Stimulated activated CD4-positive, alpha-beta T cell treated with anti-CD3 and anti-CD28 coated beads, Interleukin-4, amount 100 ng/mL, for 1 hour (primary cell): ENCODE measurements at regions not wholly inside any gene's neighbourhood (a gene's known extent, or its start where the extent isn't known, plus 50 kb on each side); places are given as distances from the start of the nearest gene placed in this dataset.
A peak's percentile ranks its signal among the peaks of the same experiment; 100 is the strongest.

Experiments used
- DNase-seq: peaks from one replicate; pipeline ENCODE4 v3.0.0-alpha.2; 2020

DNA sequence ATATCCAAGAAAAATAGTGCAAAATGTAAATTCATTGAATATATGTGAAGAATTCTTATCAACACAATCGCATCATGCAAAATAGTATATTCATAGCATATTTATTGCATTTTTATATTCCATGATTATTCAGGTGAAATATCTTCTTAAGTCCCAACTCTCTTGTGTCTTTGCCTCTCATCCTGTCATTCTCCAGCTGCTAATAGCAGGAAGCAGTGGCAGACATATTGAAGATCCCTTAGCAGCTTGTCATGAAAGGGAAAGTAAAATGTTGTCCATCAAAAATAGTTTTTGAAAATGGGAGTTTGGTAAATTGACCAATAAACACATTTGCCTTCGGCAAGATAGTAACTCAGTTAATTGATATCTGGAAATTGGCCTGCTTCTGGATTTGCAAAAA is 265.3 kb upstream of the TGFBR2 start:
- DNase-seq, result no peak

DNA sequence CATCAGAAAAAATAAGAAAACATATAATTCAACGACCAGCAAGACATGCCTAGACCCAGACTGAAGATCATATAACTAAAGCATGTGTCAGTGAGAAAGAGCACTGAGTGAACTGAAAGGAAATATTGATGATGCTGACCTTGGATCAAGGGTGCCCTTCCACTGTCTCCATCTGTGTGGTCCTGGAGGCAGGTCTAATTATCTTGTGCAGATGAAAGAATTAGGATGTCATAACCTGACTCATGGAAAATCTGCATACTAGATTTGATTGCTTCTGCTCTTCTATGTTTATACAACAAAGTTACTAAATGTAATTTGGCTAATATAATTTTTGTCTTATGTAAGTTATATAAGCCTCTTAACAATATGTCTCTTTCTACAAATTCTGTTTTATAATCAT is 264.6 kb upstream of the TGFBR2 start:
- DNase-seq, result no peak

DNA sequence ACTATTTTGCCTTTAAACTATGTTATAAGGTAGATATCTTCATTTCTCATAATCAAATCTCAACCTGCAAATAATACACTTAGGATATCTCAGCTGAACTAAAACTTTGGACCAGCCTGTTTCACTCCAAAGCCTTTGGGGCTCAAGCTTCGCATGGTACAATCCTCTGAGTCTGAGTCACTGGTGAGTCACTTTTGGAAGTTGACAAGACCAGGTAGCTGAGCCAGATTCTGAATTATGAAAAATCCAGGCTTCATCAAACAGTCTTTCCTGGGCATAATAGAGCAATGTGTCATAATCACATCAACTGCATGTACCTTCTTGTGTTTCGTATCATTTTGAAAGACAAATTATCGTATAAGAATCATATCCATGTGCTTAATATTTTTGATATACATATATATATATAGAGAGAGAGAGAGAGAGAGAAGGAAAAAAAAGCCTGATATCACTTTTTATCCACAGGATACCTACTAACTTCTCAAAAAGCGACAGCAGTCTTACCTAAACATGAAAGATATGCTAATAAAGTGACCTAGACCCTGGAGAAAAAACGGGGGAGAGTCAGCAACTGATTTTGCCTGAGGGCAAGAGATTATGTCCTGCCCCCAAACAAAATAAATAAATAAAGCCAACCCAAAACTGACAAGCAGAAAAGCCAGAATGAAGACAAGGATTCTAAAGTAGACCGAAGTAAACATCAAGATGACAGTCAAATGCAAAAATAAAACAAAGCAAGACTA is 263.9 kb upstream of the TGFBR2 start:
- DNase-seq, result no peak

DNA sequence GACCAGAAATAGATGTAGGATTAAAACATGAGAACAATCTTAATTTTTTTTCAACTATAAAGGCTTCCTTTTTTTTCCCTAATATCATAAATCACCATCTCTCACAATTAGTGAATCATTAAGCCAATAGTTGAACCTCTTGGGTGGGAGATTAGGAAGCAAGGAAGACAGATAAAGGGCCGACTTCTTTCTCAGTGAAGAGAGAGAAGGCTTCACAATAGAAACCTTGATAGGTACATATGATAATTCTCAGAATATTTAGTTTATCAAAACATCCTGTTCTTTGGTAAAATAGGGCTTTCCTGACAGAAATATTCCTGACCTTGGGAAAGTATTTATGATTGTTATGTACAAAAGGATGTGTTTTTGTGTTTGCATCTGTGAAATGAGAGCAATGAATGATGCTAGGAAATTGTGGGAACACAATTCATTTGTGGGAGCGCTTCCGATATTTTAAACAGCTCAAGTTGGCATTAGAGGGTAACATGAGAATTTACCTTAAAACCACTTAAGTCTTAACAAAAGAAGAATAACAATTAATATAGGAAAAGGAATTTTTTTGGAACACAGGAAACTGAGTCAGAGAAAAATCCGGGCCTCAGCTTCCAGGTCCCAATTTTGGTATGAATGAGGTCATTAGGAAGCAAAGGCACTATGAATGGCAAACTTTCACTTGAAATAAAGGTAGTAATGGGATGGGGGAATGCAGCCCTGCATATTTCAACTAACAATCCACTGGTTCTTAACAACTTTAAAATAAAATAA is 263.2 kb upstream of the TGFBR2 start:
- no peak for DNase-seq

DNA sequence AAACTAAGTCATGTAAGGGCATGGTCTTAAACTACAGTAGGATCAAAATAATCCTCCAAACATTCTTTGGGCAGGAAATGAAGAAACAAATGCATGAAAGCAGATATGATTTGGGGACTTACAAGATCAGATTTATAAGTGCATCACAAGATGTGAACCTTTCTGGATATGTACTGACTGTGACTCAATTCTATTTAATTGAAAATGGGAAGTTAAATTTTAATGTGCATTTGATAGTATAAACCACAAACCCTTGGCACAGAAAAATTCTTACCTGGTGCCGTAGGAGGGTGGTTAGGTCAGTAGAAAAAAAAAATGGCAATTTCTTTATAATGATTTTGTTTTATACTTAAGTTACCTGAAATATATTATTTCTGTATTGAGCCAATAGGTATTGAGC is 262.5 kb upstream of the TGFBR2 start:
- DNase-seq, result no peak

DNA sequence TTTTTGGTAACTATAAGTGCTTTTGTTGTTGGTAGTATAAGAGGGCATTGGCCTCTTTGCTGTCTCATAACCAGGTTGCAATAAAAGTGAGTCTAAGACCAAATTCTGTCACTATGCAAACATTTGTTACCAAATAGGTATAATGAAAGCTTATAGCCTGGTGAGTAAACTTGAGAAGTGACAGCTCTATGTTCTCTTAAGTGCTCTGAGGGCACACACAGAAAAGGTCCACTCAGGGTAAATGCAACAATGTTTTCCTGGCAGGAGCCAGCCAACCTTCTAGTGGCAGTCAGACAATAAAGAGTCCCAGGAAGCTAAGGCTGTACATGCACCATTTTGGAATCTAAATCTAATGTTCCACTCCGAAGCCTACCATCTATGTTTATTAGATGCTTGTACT is 262.1 kb upstream of the TGFBR2 start:
- no peak for DNase-seq

DNA sequence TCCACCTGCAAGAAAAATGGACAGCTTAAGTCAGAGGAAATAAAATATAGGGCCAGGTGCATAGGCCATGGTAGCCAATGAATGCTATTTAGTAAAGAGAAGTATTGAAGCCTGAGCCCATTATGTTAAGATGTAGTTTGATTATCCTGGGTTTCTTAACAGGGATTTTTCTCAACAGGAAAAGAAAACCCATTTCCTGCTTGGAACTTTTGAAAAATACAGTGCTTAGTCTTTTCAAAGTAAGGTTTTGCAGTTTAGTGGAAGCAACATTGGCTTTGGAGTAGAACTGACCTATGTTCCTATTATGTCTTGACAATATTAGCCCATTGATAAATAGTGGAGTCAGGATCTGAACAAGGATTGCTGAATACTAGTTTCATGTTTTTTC is 259.5 kb upstream of the TGFBR2 start:
- DNase-seq, result no peak

DNA sequence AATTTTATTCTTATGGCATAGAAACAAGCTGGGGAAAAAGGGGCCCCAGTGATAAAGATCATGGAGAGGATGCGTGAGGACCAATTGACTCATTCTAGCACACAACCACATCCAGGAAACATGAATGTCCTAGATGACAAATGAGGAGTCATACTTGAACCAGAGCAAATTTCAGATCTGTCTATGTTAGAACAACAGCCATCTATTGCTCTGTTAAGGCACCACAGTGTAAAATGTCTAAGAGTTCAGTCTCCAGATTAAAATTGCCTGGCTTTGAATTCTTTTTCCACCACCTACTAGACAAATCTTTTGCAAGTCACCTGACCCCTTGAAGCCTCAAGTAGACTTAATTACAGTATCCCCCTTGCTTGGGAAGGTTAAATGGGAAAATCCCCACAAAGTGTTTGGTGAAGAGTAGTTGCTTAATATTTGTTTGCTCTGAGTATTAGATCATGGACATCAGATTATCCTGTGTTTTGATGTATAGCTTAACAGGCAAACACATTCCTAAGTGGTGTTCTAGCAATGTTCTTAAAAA is 258.7 kb upstream of the TGFBR2 start:
- peak; percentile 8 for DNase-seq

DNA sequence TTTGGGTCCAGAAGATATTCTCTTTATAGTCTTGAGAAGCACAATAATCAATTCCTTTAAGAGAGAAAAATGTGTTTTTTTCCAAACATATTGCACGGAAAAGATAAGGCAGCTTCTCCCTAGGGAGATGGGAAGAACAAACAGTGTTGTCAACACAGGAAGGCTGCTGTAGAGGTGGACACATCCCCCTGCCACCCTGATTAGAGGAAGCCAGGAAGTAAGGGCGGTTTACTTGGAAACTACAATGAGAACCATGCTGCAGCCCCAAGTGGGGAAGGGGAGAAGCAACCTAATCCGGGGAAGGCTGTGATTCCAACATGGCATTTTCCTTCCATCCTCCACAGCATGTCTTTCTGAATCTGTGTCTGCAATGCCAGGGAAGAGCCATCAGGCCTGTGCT is 256.9 kb upstream of the TGFBR2 start:
- no peak for DNase-seq

DNA sequence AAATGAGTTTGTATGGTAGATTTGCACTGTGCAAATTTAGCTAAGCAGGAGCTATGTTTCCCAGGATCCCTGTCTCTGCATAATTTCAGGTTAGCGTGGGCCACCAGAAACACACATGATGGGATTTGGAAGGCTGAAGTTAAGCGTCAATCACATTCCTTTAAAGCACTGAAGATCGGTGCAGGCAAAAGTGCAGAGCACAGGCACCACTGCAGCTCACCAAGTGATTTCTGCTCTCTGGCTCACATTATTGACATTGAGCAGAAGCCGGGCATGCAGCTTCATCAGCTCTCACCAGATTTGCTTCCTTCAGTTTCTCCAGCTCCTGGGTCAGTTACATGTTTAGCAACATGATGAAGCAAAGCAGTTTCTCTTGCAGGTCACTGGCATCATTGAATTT is 256.4 kb upstream of the TGFBR2 start:
- DNase-seq, result no peak

DNA sequence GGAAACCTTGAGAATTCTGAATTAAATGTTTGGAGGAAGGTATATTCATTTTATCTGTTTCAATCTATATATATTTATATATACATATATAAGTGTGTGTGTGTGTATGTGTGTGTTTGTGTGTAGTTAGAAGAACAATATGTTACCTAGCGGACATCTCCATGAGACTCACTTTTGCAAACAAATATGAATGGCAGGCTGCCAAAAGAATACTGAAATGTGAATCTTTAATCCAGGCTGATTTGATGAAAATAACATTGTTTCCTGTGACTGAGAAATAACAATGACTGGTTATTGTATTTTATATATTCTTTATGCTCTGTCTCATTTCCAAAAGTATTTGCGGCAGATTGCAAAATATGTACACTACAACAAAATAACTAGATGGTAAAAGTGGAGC is 255.5 kb upstream of the TGFBR2 start:
- DNase-seq, result no peak

DNA sequence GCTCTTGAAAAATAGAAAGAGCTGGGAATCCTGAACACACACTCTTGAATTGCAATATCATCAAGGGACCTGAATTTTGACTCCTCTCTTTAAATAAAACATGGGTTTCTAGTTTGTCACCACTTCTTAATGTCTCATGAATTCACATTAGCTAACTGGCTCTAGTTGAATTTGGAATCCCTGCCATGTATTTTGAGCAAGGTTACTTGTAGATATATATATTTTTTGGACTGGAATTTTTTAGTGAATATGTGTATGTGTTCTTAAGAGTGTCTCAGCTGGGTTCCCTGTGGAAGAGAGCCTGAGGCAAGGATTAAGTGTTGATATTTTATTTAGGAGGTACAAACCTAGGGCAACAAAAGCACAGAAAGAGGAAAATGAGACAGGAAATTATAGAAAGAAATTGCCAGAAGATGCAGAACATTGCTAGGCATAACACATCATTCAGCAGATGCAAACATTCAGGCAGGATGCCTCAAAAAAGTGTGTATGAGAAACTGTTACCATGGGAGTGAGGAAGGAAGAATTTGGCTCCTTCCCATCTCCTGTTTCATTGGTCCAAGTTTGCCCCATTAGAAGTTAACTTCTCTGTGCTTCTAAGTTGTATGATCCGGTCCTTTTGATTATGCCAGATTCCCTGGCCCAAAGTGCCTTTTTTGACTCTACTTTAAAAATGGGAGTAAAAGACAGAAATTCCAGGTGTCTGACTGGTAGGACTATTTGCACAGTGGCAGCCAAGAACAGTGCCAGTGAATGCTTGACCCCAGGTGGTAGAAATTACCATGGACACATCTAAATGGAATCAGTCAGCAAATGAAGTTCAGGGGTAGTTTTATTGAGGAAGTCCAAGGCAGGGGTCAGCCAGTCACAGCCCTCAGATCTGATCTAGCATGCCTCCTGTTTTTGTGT is 253.7 kb upstream of the TGFBR2 start:
- no peak for DNase-seq

DNA sequence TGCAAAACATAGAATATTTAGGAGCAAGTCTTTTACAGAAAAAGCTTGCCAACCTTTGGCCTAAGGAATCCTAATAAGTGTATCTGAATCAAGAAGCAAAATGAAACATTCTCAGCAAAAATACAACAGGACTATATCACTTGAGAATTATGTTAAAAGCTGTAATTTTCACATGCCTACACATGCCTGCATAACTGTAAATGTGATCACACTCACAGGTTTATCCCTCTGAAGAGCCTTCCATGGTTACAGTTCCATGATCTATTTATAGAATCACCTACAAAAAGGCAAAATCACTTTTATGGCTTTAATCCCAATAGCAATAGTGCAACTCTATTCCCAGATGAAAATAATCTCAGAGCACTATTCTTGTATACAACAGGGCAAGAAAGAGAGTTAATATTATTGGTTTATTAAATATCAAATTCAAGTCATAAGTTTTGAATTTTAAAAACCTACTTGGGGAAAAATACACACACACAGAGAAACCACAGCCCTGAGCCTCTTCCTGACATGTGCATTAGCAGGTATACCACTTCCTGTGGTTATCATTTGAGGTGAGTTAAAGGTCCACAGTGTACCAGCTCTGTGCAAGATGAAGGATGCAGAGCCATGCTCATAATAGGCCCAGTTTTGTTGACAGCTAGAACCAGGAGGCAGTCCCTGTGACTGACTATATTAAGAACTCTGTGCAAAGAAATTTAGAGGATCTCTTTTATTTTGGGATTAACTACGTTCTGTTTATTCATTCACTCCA is 252.5 kb upstream of the TGFBR2 start:
- peak; percentile 4 for DNase-seq

DNA sequence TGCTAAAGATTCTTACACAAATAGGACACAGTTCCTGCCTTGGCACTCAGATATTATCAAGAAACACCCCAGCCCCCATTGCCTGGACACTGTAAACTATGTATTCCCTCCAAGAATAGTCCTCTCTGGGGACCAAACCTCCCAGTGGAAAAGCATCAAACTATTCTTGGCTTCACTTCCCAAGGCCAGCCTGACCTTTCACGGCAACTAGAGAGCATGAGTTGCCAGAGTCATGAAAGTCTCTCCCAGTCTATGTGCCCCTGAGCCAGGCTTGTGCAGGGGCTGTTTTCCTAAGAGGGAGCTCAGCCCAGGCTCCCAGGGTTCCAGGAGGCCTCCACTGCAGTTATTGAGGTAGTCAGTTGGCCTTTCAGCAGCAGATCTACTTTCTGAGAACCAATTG is 251.9 kb upstream of the TGFBR2 start:
- DNase-seq, result no peak

DNA sequence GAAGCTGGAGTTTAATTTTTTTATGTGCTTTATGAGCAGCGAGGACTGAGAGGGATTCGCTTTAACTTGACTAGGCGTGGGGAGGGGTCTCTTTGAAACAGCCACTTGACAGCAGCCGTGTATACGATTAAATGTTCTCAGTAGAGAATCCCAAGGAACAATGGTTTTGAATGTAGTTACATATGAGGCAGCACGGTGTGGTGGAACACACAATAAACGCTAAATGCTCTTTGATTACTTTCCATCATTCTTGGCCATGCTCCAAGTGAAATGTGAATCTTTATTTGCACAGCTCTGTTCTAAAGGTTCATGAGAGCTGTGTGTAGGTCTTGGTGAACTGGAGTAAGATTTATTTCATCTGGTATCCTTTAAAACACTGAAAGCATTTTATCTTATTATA is 251.4 kb upstream of the TGFBR2 start:
- DNase-seq, result no peak

DNA sequence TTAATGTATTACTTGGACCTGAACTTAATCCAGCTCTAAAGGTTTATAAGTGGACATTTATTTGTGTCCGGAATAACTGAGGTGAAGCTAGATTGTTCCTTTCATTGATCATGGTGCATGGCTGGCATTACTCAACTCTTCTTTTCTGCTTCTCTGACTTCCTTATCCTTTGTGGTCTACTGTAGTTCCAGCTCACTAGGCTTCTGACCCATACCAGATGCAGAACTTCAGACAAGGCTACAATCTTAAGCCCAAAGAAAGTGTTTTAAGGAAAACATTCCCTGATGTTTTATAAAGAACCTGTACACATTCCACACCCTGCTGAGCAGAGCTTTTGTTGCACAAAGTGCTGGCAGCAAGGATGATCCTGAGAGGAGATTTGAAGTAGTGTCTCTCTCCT is 250.8 kb upstream of the TGFBR2 start:
- no peak for DNase-seq

DNA sequence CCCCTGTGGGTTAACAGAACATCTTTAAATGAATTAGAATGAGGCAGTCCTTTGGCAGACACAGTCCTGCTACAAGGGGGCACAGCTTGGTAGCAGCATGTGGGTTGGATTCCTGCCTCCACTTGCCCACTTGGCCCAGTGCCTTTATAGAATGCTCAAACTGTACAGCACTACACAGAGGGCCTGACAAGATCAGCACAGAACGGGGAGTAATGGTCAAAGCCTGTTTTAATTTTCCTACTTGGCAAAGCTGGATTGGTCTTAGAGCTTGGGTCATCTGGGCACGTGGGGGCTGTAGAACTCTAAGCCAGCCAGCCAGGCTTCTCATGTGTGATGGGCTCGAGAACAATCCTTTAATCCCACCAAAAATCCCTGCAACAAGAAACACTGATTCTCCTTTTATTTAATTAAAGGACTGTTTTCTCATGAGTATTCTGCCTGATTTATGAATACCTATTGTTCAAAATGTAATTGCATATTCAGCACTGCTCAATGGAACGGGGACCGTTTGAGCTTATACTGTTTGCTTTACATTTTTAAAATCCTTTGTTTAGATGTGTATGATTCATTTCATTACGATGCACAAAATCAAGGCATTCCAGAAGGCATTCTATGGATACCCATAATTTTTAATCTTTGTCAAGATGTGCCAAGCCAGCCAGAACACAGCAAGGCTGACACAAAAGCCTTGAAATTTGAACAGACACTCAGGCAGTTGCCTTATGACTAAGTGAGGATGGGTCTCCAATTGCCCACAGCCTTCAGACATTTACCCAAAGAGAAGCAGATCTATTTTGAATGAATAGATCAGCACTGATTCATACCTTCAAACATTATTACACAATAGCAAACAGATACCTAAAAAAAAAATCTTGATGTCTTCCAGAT is 249.3 kb upstream of the TGFBR2 start:
- no peak for DNase-seq

DNA sequence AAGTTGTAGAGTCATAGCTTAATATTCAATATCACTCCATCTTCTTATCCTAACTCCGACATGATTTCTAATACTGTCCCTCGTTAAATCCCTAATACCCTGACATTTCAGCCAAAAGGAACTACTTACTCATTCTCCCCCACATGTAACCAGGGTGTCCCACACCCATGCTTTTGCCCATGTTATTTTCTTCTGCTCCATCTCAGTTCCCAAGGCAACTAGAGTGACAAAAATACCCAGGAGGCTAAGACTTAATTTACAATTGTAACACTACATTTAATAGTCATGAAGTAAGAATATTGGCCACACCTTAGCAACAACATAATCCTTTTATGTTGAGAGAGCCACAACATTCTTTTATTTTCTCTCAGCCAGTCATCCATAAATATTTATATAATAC is 248.5 kb upstream of the TGFBR2 start:
- DNase-seq, result no peak

DNA sequence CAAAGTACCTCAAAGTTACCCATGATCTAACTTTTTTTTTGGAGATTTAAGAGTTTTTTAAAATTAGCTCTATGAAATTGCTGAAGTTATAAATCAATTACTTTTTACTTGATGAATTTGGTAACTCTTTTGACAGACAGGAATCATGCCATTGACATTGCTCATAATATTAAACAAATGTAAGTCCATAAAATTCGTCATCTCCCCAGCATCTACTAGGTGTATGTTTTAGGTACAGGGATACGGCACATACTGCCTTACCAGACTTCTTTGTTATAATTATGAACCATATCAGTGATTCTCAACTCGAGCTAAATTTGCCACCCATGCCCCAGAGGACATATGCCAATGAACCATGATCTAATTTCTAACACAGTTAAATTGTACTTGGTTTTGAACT is 247.5 kb upstream of the TGFBR2 start:
- DNase-seq, result no peak

DNA sequence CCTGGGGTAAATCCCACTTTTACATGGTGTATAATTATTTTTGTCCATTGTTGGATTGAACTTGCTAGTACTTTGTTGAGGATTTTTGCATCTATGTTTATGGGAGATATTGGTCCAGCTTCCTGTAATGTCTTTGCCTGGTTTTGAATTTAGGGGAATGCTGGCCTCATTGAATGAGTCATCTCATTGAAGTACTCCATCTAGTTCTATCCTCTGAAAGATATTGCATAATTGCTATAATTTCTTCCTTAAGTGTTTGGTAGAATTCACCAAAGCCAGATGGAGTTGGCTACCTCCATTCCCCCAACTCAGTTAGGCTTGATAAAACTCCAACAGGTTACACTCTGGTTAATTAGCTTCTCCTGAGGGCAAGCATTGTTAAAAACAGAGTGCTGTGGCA is 237.4 kb upstream of the TGFBR2 start:
- DNase-seq, result no peak

DNA sequence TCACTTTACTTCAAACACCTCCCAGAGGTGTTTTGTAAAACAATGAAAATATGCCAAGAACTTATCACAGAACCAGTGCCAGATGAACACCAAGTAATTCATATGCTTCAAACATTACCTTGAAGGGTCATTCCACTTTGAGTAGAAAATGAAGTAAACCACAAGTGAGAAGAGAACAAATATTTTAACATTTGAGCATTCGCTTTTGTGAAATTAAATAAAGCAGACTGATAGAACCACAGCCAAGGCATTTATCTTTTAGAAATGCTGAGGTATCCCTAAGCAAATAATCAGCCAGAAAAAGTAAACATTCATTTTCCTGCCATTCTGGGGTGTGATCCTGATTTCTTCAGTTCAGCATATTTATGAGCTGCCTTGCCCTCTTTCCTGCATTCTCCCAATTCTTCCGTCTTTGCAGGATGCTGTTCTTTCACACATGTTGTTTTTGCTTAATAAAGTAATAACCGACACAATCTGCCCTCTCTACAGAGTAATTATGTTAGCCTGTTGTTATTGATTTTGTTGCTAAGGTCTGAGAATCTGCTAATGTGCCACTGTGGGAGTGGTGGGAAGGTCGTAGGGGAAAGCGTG is 235.6 kb upstream of the TGFBR2 start:
- no peak for DNase-seq
